Activated T-cell treated with anti-CD3 and anti-CD28 coated beads, Interleukin-2, amount 50 U/mL, for 4 hours (primary cell): ENCODE measurements at regions not wholly inside any gene's neighbourhood (a gene's known extent, or its start where the extent isn't known, plus 50 kb on each side); places are given as distances from the start of the nearest gene placed in this dataset.

ENCODE experiments used
- ATAC-seq, 2 donors: fragments of 200-7000 bp; cut with Tn5 transposase; one replicate each; pipeline ENCODE4 v1.10.0; 2021
- DNase-seq: peaks from one replicate; pipeline ENCODE4 v3.0.0-alpha.2; 2020
- H3K27me3 Mint-ChIP-seq: one replicate; pipeline ENCODE4 v1.8.0; 2021; ENCODE audit warnings: low read depth, mixed read lengths
- H3K36me3 Mint-ChIP-seq: one replicate; pipeline ENCODE4 v1.8.0; 2022; ENCODE audit warnings: mixed read lengths; ENCODE audit not compliant: insufficient read depth
- H3K4me1 Mint-ChIP-seq: one replicate; pipeline ENCODE4 v1.8.0; 2021; ENCODE audit warnings: low read depth, mixed read lengths
- H3K4me3 Mint-ChIP-seq: one replicate; pipeline ENCODE4 v1.8.0; 2021; ENCODE audit warnings: mild to moderate bottlenecking, moderate library complexity, mixed read lengths
- H3K9me3 Mint-ChIP-seq: one replicate; pipeline ENCODE4 v1.8.0; 2021; ENCODE audit warnings: mixed read lengths

- Mint-ChIP-seq H3K9me3 (peaks cover 15% of the 10 kb centered on the region), H3K36me3 (no peaks in the 10 kb centered on the region), H3K4me1 (no peaks in the 10 kb centered on the region), H3K27me3 (no peaks in the 10 kb centered on the region), H3K4me3 (no peak overlapping the region)
- no peak for ATAC-seq
- no peak for DNase-seq
Observed at GRCh38 chr1:88239205-88239604, 444.9 kb upstream of the PKN2 start.

DNA sequence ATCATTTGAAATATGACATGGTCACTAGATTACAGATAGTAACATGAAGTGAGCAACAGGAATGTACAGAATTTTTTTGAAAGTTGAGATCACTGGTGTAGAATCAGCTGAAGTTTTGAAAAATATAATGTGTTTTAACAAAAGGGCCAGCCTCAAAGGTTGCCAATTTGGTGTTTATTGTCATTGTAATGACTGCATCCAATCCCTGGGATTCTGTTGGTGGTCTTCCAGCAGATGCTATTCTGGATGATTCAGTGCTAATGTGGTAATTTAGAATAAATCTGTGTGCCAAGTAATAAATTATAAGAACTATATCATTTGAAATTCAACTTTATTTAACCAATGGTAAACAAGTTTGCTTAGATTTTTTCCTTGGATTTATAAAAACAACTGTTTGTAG lies 436.4 kb upstream of the PKN2 start:
- H3K4me1 Mint-ChIP-seq, result no peaks in the 10 kb centered on the region
- DNase-seq (no peak), ATAC-seq (no peak)
- H3K9me3 Mint-ChIP-seq, result peaks cover 8% of the 10 kb centered on the region
- H3K4me3 Mint-ChIP-seq, result no peak overlapping the region
- H3K36me3 Mint-ChIP-seq, result no peaks in the 10 kb centered on the region
- H3K27me3 Mint-ChIP-seq, result no peaks in the 10 kb centered on the region

DNA sequence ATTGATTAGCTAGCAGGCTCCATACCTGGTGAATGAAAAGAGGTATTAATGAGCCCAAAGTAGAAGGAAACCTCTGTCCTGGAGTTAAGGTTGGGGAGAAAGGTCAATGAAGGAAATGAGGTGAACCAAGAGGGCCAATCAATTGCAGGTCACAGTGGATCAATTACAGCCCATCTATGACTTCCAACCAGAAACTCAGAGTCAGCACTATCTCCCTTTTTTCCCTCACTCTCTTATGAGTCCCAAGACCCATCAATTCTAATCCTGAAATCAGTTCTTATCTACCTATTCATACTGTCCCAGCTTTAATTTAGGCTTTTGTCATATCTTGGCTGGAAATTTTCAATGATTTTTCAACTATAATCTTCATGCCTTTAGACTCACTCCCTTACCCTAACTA lies 433.2 kb upstream of the PKN2 start:
- no peak for DNase-seq
- Mint-ChIP-seq H3K9me3 (no peaks in the 10 kb centered on the region), H3K4me3 (no peak overlapping the region), H3K36me3 (no peaks in the 10 kb centered on the region), H3K4me1 (no peaks in the 10 kb centered on the region), H3K27me3 (no peaks in the 10 kb centered on the region)
- no peak for ATAC-seq

GRCh38 chr1:88252745-88253144 lies 431.3 kb upstream of the PKN2 start:
- DNase-seq (no peak), ATAC-seq (no peak)
- no peaks in the 10 kb centered on the region for H3K4me1 Mint-ChIP-seq
- no peaks in the 10 kb centered on the region for H3K27me3 Mint-ChIP-seq
- H3K36me3 Mint-ChIP-seq, result no peaks in the 10 kb centered on the region
- no peaks in the 10 kb centered on the region for H3K9me3 Mint-ChIP-seq
- H3K4me3 Mint-ChIP-seq, result no peak overlapping the region

DNA sequence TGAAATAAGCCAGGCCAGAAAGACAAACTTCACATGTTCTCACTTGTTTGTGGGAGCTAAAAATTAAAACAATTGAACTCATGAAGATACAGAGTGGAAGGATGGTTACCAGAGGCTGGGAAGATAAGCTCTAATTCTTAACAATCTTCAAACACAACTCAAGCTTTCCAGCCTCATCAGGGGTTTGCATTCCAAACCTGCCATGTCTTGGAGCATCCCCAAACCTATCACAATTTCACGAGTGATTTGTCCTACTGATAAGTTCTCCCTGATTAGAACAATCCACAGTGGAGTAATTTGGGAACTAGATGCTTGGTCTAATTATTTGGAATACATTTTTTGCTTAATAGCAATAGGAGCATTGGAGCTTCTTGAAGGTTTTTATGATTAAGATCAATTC lies 418.5 kb upstream of the PKN2 start:
- DNase-seq (no peak), ATAC-seq (no peak)
- Mint-ChIP-seq H3K27me3 (no peaks in the 10 kb centered on the region), H3K36me3 (no peaks in the 10 kb centered on the region), H3K4me3 (no peak overlapping the region), H3K9me3 (peaks cover 3% of the 10 kb centered on the region), H3K4me1 (no peaks in the 10 kb centered on the region)

DNA sequence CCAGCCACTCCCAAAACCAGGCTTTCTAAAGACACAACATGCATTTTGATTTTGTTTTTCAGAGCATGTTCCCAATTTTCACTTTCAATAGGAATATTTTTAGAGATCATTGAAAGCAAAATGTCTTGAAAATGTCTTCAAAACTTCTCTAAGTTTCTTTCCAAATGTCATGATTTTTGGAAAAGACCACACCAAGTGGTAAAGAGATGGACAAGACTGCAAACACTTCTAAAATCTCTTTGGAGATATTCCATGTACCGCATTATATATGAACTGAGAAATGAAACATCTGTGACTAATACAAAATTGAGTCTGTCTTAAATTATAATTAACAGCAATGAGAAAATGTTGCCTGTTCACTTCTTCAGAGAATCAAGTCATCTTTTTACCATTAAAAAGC lies 418.0 kb upstream of the PKN2 start:
- no peaks in the 10 kb centered on the region for H3K27me3 Mint-ChIP-seq
- ATAC-seq (no peak), DNase-seq (no peak)
- H3K9me3 Mint-ChIP-seq, result peaks cover 3% of the 10 kb centered on the region
- no peaks in the 10 kb centered on the region for H3K4me1 Mint-ChIP-seq
- H3K36me3 Mint-ChIP-seq, result no peaks in the 10 kb centered on the region
- H3K4me3 Mint-ChIP-seq, result no peak overlapping the region

- no peaks in the 10 kb centered on the region for H3K9me3 Mint-ChIP-seq
- H3K4me1 Mint-ChIP-seq, result no peaks in the 10 kb centered on the region
- no peaks in the 10 kb centered on the region for H3K27me3 Mint-ChIP-seq
- no peak overlapping the region for H3K4me3 Mint-ChIP-seq
- ATAC-seq, result no peak
- DNase-seq, result no peak
- no peaks in the 10 kb centered on the region for H3K36me3 Mint-ChIP-seq
Observed at GRCh38 chr1:88272216-88272615, 411.9 kb upstream of the PKN2 start.

GRCh38 chr1:88274431-88274830 lies 409.6 kb upstream of the PKN2 start:
- no peaks in the 10 kb centered on the region for H3K27me3 Mint-ChIP-seq

DNA sequence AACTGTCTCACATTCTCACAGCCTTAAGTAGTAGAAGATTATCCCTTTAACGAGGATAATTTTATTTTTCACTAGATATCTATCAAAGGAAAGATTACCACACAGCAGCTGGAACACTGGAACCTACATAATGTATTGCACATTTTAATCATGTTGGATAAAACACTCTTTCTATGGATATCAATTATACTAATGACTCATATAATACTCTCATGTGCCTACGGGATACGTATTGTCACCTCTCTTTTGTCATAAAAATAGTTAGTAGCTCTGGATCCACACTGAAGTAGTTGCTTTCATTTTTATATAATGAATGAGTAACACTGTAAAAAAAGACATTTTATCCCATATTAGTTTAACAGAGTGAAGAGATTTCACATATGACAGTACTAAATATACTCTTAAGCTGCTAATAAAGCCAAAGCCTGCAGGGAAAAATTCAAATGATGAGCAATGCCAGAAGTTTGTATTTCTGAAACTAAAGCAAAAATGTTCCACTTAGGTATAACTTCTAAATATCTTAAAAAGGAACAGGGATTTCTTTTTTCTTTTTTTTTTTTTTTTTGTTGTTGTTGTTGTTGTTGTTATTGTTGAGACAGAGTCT lies 408.7 kb upstream of the PKN2 start:
- no peak for DNase-seq
- Mint-ChIP-seq H3K4me1 (no peaks in the 10 kb centered on the region), H3K27me3 (no peaks in the 10 kb centered on the region), H3K4me3 (no peak overlapping the region), H3K9me3 (peaks cover 9% of the 10 kb centered on the region), H3K36me3 (no peaks in the 10 kb centered on the region)
- ATAC-seq, result no peak

More at GRCh38 chr1:88274431-88274830, 409.6 kb upstream of the PKN2 start:
- H3K4me1 Mint-ChIP-seq, result no peaks in the 10 kb centered on the region
- DNase-seq, result no peak
- no peak for ATAC-seq
- H3K9me3 Mint-ChIP-seq, result peaks cover 5% of the 10 kb centered on the region
- H3K36me3 Mint-ChIP-seq, result no peaks in the 10 kb centered on the region
- H3K4me3 Mint-ChIP-seq, result no peak overlapping the region

GRCh38 chr1:88276163-88276562 lies 407.9 kb upstream of the PKN2 start:
- H3K36me3 Mint-ChIP-seq, result no peaks in the 10 kb centered on the region
- peaks cover 9% of the 10 kb centered on the region for H3K9me3 Mint-ChIP-seq
- DNase-seq (no peak), ATAC-seq (no peak)
- no peaks in the 10 kb centered on the region for H3K27me3 Mint-ChIP-seq
- H3K4me1 Mint-ChIP-seq, result no peaks in the 10 kb centered on the region
- H3K4me3 Mint-ChIP-seq, result no peak overlapping the region

GRCh38 chr1:88284066-88284465 lies 400.0 kb upstream of the PKN2 start:
- Mint-ChIP-seq H3K9me3 (peaks cover 4% of the 10 kb centered on the region), H3K36me3 (no peaks in the 10 kb centered on the region), H3K4me3 (no peak overlapping the region), H3K4me1 (no peaks in the 10 kb centered on the region), H3K27me3 (no peaks in the 10 kb centered on the region)
- no peak for ATAC-seq
- no peak for DNase-seq

DNA sequence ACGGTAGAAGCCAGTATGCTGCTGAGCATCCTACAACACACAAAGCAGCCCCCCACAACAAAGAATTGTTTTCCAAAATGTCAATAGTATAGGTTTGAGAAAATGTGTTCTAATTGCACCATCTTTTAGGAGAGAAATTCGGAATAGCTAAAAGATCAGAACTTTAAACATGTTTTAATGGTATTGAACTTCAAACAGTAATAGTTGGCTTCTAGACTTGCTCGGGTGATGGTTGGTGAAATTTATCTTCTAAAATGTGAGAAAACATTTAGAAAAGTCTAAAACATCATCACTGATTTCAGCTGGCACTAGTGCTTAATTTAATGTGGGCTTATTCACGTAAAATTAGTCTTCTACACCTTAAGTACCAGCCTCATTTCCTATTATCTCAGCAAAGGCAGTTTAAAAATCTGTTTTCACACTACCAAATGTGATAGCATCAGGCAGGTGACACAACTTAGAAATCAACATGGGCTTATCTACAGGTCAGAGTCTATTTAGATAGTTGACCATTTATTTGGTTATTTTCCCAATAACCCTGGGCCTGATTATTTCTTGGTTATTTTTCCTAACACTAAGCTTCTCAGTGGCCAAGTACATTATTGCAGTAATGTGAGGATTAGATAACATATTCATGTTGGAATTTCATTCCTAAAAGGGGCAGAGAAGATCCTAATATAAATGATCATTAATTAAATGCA lies 399.3 kb upstream of the PKN2 start:
- Mint-ChIP-seq H3K36me3 (no peaks in the 10 kb centered on the region), H3K4me3 (no peak overlapping the region), H3K27me3 (no peaks in the 10 kb centered on the region), H3K9me3 (peaks cover 1% of the 10 kb centered on the region), H3K4me1 (no peaks in the 10 kb centered on the region)
- DNase-seq (no peak), ATAC-seq (no peak)

- H3K4me1 Mint-ChIP-seq, result no peaks in the 10 kb centered on the region
- H3K4me3 Mint-ChIP-seq, result no peak overlapping the region
- H3K9me3 Mint-ChIP-seq, result no peaks in the 10 kb centered on the region
- no peak for ATAC-seq
- DNase-seq, result no peak
- H3K27me3 Mint-ChIP-seq, result no peaks in the 10 kb centered on the region
- H3K36me3 Mint-ChIP-seq, result no peaks in the 10 kb centered on the region
Observed at GRCh38 chr1:88286716-88287115, 397.4 kb upstream of the PKN2 start.

DNA sequence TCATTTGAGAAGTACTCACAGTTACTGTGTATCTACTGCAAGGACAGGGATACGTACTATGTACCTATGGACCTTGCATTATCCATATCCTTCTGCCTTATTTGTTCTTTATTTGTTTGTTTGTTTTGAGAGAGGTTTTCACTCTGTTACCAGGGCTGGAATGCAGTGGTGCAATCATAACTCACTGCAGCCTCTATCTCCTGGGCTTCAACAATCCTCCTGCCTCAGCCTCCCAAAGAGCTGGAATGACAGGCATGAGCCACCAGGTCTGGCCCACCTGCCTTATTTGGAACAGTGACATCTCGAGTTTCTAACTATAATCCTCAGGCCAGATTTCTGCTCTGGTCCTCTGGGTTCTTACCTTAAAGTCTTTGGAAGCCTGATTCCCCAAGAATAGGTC lies 395.5 kb upstream of the PKN2 start:
- DNase-seq (no peak), ATAC-seq (no peak)
- H3K27me3 Mint-ChIP-seq, result no peaks in the 10 kb centered on the region
- H3K36me3 Mint-ChIP-seq, result no peaks in the 10 kb centered on the region
- no peaks in the 10 kb centered on the region for H3K9me3 Mint-ChIP-seq
- no peak overlapping the region for H3K4me3 Mint-ChIP-seq
- H3K4me1 Mint-ChIP-seq, result no peaks in the 10 kb centered on the region

DNA sequence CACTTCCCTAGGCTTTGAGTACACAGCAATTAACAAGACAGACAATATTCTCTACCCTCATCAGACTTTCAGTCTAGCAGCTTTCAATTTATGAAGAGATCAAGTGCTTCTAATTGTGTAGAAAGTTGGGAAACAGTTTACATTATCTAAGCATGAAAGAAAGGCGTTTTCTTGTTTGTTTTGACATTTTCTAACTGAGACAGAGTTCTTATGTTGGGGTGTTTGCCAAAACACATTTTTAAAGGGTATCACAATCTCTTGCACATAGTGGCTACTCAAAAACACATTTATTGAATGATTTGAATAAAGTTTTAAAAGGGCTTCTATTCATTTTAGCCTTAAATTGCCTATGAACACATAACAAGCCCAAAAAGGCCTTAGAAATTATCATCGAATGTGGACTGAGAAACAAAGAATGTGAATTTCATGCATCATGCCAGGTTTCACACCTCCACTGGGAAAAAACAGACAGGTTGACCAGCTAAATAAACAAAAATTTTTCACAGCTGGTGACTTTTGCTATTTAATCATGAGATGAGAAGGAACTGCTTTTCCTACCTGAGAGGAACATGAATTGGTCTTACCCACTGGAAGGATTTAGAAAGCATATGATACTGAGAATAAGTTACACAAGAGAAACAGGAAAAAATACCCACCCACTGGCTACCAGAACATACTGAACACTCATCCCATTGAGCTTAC lies 394.5 kb upstream of the PKN2 start:
- ATAC-seq (no peak), DNase-seq (no peak)
- Mint-ChIP-seq H3K4me1 (no peaks in the 10 kb centered on the region), H3K27me3 (no peaks in the 10 kb centered on the region), H3K9me3 (no peaks in the 10 kb centered on the region), H3K36me3 (no peaks in the 10 kb centered on the region), H3K4me3 (no peak overlapping the region)
